HG03103 (cell line): ENCODE measurements at regions not wholly inside any gene's neighbourhood (a gene's known extent, or its start where the extent isn't known, plus 50 kb on each side); places are given as distances from the start of the nearest gene placed in this dataset.
"Not testable (repeated sequence)": the region's sequence is repeated elsewhere in the genome, so short reads cannot be mapped to it uniquely, and the experiment has no call there.

ENCODE experiments used
- ATAC-seq: cut with Tn5 transposase; IDR thresholded peaks from one replicate; pipeline ENCODE4 v1.9.1; 2021; ENCODE audit warnings: low read depth; ENCODE audit not compliant: unreplicated experiment

DNA sequence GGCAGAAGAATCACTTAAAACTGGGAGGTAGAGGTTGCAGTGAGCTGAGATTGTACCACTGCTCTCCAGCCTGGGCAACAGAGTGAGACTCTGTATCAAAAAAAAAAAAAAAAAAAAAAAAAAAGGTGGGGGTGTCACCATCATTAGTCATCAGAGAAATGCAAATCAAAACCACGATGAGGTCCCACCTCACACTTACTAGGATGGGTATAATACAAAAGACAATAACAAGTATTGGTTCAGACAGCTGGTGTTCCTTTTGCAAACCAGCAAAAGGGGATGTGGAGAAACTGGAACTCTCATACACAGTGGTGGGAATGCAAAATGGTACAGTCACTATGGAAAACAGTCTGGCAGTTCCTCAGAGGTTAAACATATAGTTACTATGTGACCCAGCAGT lies 78.7 kb upstream of the TSC22D2 start:
- no peak for ATAC-seq

DNA sequence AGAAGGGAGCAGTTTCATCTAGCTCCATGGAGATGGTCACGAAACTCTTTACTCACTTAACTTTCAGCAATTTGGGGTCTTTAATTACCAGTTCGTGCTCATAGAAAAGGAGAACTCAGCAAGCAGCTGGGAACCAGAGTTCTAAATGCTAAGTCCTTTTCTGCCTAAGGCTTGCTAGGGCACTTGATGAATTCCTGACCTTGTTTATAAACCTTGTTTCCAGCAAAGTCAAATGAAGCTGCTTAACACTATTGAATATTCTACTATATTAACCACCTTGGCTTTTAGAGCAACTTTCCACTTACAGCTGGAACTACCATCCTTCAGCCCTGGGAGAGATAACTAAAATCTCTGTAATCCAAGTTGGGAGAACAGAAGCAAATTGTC lies 79.5 kb upstream of the TSC22D2 start:
- ATAC-seq: no peak

DNA sequence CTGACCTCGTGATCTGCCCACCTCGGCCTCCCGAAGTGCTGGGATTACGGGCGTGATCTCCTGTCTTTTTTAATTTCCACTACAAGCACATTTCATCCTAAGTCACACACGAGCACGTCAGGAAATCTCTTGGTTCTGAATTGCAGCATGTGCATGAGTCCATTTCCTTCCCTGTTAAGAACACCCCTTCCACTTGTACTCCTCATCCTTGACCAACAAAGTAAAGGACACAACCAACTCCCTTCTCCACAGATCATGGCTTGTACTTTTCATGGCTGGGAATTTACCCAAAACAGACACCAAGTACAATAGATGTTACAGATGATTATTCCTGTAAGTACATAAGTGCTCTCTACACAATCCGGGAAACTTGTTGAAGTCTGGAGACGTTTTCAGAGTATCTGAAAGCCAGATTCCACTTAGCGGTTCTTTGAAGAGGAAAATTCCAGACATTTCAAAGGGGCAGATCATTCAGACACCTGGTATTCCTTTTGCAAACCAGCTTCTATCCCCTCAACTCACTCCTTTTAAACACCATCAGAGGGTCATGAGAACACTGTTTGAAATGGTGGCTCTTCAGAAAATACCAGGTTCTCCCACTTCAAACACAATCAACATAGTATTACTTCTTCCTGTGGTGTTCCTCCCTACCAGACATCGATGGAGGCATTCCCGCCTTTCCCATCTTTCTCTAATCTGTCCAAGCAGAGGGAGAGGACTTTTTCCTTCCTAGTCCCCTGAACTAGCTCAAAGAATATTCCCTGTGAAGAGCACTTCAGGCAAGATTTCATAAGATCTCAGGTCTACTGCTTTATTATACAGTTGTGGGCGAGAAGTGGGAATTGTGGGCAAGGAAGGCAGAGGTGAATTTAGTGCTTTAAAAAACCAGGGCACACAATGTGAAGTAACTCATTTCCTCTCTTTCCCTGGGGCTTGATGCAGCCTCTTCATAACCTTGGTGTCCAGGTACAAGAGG lies 80.1 kb upstream of the TSC22D2 start:
- no peak for ATAC-seq

- no peak for ATAC-seq
Measured at GRCh38 chr3:150324788-150325187, 83.3 kb upstream of the TSC22D2 start.

GRCh38 chr3:150324245-150324644 lies 83.9 kb upstream of the TSC22D2 start:
- no peak for ATAC-seq

DNA sequence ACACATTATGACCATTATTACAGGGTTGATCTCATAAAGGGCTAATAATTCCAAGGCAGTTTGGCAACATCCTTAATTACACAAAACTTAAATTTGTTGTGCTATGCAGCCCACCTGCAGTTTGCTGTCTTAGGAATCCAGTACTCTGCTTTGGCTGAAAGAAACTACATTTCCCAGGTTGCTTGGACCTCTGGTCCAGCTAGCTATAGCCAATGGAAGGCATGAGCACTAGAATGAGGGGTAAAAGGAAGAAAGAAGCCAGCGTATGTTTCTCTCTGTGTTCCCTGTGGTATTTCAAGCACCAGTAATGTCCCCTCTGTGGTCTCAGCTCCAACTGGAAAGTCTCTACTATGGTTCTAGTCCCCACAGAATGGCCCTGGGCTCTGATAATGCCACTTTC lies 84.3 kb upstream of the TSC22D2 start:
- no peak for ATAC-seq

DNA sequence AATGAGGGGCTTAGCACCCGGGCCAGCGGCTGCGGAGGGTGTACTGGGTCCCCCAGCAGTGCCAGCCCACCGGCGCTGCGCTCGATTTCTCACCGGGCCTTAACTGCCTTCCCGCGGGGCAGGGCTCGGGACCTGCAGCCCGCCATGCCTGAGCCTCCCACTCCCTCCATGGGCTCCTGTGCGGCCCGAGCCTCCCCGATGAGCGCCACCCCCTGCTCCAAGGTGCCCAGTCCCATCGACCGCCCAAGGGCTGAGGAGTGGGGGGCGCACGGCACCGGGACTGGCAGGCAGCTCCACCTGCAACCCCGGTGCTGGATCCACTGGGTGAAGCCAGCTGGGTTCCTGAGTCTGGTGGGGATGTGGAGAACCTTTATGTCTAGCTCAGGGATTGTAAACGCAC lies 85.0 kb upstream of the TSC22D2 start:
- ATAC-seq: not testable (repeated sequence)

GRCh38 chr3:150320971-150321370 lies 87.1 kb upstream of the TSC22D2 start:
- ATAC-seq: not testable (repeated sequence)

DNA sequence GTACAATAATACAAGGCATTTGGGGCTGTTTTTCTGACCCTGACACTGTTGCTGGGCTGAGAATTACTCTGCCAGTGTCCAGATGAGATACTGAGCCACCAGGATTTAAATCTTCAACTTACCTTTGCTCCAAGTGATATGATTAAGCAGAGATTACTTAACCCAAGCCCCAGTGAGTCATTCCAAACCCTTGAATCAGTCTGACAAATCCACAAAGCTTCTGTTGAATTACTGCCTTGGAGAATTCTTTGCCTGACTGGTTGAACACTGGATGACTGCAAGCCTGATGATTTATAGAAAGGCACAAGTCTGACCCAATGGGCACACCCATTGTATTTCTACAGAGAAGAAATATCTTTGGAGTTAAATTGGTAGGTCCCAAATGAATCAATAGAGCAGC lies 88.2 kb upstream of the TSC22D2 start:
- no peak for ATAC-seq

DNA sequence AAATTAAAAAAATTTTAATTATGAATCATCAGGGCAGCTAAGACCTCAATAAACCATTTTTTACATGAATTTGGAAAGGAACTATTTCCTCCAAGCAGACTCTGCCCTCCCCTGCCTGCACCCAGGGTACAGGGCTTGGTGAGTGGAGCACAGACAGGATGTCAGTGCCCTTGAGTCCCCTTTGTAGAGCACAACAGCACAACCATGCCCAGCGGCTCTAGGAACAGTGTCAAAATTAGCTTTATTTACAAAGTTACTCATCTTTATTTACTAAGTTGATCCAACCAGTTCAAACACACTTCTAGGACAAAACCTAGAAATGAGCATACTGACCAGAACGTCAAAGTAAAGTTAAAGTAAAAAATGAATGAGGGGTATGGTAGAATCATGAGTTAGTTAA lies 90.6 kb upstream of the TSC22D2 start:
- no peak for ATAC-seq

DNA sequence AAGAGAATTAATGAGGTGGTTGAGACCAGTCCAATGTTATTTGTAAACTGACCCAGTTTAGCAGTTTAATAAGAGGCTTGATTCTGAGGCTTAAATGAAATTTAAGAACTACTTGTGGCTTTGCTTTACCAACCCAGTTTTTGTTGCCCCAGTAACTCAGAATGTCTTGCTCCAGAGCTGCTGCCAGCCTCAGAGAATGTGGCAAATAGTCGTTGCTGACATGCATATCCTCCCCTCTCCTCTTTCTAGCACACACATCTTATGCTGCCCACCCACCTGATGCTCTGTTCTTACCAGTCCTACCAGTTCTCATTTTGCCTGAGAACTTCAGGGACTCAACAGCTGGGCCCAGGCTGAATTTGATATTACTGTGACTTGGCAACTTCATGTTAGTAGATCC lies 92.4 kb upstream of the TSC22D2 start:
- no peak for ATAC-seq

GRCh38 chr3:150314248-150315004 lies 93.7 kb upstream of the TSC22D2 start:
- no peak for ATAC-seq

DNA sequence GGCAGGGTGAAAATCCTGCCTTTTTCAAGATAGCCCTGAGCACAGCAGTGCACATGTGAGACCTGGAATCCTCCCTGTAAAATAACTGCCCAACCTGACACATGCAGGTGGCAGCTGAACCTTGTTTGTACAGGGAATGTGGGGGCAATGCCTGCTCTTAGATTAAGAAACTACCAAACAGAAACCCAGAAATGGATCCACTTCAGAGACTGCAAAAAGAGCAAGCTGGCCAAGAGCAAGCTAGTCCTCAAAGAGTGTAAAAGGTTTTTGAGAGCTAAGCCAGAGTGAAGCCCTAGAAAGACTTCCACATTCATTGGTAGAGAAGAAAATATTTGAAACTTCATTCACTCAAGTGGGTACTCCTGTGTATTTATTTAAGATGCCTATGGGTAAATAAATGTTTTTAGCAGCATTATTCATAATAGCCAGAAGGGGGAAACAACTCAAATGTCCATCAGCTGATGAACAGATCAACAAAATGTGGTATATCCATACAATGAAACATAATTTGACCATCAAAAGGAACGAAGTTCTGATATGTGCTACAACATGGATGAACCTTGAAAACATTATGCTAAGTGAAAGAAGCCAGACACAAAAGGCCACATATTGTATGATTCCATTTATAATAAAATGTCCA lies 96.0 kb upstream of the TSC22D2 start:
- ATAC-seq: no peak

- no peak for ATAC-seq
Measured at GRCh38 chr3:150311156-150311555, 96.9 kb upstream of the TSC22D2 start.

- no peak for ATAC-seq
Measured at GRCh38 chr3:150309557-150309956, 98.5 kb upstream of the TSC22D2 start.

GRCh38 chr3:150309257-150309542 lies 98.9 kb upstream of the TSC22D2 start:
- ATAC-seq: no peak

DNA sequence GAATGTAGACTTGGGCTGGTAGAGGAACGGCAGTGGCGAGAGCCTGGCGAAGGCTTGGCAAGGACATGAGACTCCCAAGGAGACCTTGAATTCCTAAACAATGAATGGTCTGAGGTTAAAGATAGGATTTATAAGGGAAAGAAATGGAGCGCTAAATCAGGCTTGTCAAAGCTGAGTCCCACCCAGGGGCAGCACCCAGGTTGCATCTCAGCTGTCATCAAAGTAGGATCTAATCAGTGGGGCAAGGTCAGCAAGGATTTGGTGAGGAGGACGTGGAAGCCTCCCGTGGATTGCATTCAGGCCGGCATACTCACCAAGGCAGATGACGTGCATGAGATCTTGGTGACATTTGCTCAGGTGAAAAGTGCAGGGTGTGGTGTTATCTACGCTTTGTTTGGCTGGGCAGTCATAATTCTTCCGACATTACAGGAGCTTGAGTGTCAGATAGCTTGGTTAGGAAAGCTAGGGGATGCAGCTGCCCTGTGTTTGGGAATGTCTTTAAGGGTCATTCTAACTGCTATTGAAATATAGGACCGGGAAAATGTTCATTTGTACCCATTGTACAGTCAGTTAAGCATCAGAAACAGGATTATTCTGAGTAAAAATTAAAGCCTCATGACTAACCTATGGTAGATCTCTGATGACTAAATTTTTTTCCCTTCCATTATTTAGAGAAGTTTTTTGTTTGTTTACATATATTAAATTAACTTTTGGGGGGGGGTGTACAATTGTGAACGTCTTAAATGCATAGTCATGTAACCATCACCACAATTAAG lies 99.4 kb upstream of the TSC22D2 start:
- ATAC-seq: no peak

- no peak for ATAC-seq
Measured at GRCh38 chr3:150308037-150308319, 100.1 kb upstream of the TSC22D2 start.

- ATAC-seq: no peak
Measured at GRCh38 chr3:150307311-150308036, 100.6 kb upstream of the TSC22D2 start.

DNA sequence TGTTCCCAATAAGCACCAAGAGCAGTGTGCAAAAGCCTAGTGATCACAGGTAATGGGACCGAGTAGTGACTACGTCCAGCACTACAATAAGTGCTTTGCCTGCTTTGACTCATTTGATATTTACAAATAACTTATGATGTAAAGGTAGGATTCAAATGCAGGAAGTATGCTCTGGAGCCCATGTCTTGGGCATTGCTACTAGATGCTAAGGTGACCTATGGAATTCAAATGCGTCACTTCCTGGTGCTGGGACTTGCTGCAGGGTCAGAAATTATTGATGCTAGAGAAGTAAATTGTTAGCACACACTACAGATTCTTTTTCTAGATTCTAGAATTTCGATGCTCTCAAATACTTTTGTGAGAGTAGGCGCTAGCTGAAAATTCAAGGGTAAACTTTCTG lies 101.2 kb upstream of the TSC22D2 start:
- no peak for ATAC-seq
